GM19025 (cell line): ENCODE measurements at regions not wholly inside any gene's neighbourhood (a gene's known extent, or its start where the extent isn't known, plus 50 kb on each side); places are given as distances from the start of the nearest gene placed in this dataset.
"Not testable (repeated sequence)": the region's sequence is repeated elsewhere in the genome, so short reads cannot be mapped to it uniquely, and the experiment has no call there.

ENCODE experiments used
- ATAC-seq: cut with Tn5 transposase; IDR thresholded peaks from one replicate; pipeline ENCODE4 v1.9.1; 2021; ENCODE audit warnings: mild to moderate bottlenecking, low read depth, moderate library complexity; ENCODE audit not compliant: unreplicated experiment

DNA sequence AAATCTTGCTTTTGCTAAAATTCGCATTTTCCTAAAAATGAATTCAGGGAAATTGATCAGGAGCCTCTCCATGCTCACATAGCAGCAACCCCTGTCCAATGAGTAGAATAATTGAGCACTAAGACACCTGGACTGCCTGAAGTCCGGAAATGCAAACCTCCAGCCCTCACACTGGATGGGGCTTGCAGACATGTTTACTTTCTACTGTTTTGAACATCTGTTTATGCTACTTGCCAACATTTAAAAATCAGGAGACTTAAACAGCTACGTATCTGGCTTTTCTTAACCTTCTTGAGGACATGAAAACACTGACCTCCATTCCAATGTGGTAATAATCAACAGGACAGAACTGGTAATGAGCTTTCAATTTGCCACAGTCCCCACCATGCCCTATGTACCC, 184.4 kb downstream of the SHOX2 start:
- no peak for ATAC-seq

DNA sequence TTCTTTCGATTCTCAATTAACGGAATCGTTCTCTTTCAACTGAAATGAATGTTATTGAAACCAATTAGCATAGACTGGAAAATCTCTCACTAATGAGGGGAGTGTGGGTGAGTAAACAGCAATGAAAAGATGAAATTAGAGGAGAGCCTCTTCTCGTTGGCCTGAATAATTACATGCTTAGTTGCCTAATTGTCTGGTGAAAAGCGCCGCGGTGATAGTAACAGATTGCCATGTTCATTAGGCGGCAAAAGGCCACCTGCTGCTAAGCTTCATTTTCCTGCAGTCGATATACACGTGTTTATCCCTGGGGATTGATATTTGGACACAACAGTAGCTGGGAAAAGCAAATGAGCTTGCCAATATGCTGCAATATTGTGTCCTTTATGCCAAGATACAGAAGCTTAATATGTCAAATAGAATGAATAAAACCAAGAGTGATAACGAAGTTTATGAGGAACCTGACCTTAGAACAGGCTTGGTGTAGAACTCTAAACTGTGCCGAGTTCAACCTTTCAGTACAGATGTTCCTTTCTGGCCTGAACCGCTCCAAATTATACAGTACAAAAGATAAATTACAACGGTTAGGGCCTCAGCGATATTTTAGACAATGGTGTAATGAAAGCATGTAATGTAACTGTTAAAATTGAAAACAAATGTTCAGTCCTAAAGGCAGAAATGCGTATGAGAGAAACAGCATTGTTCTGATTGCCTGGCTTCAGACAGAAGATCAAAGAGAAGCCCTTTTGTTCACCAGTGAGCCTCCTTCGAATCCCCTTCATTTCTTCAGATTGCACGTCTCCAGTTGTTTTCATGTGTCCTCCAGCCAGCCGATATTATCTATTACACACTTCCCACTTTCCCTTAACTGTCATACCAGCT, 185.2 kb downstream of the SHOX2 start:
- no peak for ATAC-seq

DNA sequence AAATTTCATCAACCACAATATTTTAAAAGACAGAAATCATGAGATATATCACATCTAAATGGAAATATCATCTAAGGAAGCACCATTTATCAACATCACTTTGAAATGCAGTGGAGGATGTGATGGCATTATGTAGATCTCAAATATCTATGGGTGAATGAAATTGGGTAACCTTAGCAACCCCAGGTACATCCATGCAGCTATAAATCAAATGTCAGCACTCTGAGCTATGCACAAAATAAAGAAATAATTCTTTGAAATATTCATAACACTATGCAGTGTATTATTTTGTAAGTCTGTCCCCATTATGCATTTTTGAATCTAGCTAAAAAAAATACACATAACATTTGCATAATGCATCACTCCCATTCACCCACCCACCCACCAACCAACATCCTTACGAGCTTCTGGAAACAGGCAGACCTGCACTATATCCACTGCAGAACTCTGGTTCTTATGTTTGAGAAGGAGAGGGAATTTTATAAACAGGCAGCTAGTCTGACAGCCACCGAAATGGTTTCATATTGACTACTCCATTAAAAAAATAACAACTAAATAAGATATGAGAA, 186.8 kb downstream of the SHOX2 start:
- ATAC-seq: no peak

DNA sequence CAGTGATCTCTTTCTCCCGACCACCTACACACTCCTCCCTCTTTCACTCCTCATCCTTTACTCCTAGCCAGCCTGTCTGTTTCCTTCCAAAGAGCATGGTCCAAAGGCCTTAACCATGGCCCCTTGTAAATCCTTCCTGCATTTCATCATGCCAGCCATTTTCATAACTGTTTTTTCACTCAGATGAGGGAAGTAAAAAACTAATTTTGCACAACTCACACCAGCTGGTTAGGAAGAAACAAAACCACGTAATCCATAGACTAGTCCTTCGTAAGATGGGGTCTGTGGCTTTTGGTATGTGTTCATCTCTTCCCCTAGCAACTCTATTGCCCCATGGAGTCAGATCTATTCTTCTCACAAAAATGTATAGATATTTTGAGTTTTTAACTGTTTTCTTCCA, 187.8 kb downstream of the SHOX2 start:
- ATAC-seq: no peak

DNA sequence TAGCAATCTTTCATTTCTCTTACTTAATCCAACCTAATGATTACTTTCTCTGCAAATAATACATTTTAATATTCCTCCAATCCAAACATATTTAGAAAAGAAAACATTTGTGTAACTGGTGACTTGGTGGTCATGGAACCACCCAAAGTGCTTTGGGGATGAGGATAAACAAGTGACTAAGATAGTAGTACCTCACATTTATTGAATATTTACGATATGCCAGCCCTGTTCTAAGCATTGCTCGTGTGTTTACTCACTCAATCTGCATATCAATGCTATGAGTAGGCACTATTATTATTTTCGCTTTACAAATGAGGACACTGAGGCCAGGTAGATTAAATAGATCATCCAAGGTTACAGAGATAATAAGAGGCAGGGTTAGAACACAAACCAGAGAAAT, 189.5 kb downstream of the SHOX2 start:
- ATAC-seq: no peak

DNA sequence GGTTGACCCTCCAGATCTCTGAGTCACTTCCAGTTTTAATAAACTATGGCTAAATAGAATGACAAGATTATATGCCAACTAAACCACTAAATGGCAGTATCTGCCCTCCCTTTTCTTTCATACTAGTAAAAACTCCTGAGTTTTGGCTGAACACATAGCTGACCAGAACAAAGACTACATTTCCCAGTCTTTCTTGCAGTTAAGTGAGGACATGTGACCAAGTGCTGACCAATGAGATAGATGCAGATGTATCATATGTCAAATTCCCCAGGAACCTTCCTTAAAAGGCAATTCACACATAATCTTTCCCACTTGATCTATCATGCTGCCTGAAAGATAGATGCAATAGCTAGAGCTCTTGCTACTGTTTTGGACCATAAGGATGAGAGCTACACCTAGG, 191.3 kb downstream of the SHOX2 start:
- ATAC-seq: no peak

DNA sequence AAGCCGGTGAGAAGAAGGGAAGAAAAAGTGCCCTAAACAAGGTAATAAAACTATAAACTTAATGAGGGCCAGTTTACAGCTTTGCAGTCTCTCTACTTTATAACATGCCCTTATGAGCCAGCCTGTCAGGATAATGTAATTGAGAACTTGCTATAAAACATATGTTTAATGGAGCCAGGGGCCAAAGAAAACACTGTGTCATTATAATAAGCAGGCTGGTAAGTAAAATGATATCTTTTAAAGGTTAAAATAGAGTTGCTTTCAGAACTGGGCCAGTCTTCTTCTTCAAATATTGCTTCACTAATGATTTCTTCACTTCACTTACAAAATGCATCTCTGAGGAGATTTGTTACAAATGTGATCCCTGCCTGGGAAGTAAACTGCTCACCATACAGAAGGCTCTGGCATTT, 192.5 kb downstream of the SHOX2 start:
- no peak for ATAC-seq

DNA sequence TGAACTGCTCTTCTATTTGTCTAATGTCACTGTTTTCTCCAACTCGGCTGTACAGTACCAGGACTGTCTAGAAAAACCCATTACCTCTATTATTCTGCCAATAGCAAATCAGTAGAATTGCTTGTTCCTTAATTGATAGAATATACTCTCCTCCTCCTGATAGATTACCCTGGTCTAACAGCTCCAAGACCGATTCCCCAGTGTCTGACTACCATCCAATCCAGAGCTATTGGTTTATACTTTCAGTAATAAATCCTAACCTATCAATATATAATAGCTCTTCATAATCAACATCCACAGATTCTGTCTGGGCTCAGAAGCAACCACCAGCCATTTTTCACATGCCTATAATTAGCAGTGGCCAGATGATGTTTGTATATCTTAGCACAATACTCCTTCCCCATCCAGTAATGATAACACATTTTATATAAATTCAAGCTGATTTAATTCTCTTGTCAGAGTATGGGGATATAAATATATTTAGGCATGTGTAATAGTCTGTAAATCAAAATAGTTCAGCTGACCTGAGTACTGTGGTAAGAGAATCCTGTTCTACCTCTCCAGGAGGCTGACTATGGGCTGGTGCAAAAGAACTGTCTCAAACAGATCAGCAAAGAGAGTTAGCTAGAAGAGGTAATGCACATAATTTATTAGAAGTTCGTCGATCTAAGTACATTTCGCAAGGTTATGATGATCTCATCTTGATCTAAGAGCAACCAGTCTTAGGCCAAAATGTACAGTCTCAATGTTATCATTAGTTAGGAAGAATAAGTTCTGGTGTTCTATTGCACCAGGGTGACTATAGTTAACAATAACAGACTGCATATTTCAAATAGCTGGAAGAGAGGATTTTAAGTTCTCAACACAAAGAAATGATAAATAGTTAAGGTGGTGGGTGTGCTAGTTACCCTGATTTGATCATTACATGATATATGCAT, 193.4 kb downstream of the SHOX2 start:
- no peak for ATAC-seq

DNA sequence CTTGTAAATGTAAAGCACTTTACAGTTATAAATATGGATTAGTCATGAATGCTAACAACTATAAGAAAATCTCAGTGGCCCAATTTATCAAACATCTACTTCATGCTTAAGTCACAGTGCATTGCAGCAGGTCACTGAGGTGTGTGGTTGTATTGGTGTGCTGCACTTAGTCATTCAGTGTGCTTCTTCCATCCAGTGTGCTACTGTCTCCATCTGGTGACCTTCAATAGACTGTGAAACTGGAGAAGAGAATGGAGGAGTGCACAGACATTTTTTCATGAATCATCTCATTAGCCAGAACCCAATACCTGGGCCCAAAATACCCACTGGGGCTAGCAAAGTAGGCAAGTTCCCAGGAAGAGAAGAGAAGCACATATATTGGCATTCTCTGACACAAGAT, 199.6 kb downstream of the SHOX2 start:
- ATAC-seq: no peak

DNA sequence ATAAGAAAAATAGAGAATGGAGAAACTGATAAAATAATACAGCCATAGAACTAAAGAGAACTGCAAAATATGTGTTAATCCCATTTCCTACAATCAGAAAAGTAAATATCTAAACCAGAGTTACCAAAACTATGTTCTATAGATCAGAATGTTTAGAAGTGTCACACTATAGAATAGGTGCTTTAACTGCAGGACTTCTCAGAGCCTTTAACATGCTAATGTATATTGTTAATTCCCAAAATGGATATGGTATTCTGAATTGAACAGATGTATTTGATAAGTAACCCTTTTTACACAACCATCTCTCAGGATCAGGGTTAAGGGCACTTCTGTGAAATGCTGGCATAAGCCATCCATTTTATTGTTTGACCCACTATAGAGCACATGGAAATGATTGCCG, 200.3 kb downstream of the SHOX2 start:
- ATAC-seq: no peak

DNA sequence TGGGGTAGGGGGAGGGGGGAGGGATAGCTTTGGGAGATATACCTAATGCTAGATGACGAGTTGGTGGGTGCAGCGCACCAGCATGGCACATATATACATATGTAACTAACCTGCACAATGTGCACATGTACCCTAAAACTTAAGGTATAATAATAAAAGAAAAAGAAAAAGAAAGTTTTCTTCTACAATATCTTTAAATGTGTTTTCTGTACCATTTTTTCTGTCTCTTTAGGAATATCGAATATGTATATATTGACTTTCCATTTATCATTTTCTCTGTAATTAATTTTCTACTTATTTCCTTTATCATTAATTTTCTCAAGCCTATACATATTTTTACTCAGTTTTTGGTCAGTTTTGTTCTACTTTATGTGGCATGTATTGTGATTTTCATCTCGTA, 203.5 kb downstream of the SHOX2 start:
- not testable (repeated sequence) for ATAC-seq

DNA sequence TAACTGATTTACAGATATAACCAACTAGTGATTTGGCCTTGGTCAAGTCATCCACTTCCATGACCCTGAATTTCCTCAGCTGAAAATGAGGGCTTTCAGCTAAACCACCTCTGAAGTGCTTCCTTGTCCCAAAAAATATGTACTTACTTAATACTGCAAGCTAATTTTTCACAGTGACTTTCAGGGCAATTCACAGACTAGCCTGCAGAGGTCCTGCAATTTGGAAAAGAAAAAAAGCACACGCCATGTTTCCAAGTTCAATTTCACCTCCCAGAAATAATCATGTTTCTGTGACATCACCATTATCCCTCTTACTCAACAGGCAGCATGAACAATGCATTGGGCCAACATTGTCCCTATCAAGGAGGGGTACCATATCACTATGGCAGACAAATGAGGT, 218.2 kb downstream of the SHOX2 start:
- ATAC-seq: no peak

DNA sequence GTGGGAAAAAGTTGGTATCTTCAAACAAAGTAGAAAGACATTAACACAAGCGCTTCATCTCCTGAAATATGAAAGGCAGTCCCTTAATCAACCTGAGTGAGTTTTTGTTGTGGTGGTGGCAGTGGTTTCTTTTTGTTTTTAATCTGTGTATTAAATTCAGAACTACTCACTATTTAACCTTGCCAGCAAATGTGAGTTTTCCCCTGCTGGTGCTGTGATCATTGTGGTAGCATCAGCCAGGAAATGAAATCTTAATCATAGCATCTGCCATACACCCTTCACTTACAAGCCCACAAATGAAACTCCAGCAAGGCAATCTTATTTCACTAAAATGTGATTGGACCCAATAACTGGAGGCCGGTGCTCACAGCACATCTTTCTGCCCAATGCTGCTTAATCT, 229.7 kb downstream of the SHOX2 start:
- no peak for ATAC-seq

DNA sequence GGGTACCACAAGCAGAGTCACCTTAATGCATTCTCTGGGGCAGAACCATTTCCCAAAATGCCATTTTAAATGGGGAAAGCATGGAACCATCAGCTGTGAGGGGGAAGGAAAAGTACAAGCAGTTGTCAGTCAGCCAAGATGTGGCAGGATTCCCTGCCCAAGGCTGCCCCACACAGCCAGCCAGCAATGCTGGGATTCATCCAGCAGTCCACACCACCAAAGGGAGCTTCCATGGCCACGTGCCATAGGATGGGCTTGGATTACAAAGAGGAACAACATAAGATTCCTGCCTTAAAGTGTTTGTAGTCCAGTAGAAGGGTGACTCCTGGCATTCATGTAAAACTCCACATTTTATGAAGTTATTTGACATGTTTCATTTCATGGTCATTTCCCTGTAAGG, 233.3 kb downstream of the SHOX2 start:
- no peak for ATAC-seq

DNA sequence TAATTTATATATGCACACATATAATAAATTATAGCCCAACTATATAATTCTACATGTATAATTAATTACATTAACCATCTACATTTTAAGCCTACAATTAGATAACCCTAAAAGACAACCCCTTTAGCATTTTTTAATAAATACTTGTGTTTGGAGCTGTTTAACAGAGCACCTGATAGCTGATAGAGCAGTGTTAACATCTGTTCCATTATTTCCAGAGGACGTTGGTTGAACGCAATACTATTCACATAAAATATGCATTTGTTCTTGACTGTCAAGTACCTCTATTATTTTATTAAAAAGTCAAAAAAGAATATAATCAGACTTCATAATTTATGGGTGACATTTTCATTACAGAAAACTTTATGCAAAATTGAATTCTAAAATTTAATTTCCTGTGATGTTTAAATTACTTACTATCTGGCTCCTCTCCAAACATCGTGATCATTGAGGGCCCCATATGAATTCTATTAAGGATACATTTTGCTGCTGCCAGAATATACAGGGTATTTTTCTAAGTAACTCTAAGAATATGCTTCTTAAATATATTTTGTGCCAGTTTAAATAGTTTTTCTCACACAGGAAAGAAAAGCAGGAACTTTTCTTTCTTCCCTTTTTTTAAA, 234.3 kb downstream of the SHOX2 start:
- no peak for ATAC-seq

DNA sequence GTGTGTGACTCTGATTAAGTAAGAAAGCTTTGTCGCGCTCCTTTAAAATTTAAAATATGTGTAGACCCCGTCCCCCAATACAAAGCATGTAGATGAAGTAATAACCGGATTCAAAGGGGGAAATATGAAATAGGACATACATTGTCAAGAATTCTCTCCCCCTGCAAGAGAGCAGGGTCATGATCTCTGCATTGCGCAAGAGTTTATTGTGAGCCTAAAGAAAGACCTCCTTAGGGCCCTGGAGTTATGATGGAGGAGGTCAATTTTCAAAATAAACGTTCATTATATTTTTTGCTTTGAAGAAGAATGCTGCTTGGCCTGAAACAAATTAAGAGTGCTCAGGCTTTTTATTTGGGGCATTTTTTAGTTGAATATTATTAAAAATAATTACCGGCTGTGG, 235.0 kb downstream of the SHOX2 start:
- no peak for ATAC-seq

DNA sequence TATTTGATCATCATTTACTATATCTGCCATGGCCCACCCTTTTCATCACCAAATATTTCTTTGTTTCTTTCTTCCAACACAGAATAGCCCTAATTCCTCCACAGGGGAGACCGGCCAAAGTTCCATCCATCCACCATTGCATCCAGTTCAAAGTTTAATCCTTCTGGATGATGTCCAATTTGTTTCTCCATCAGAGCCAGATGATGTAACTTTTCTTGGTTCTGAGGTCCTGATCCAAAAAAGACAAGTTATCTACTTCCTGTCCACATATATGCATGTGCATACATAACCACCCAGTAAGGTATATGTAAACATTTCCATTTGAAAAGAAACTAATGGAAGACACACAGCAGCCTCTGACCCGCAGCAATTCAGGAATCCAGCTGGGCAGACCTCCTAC, 237.3 kb downstream of the SHOX2 start:
- ATAC-seq: no peak

DNA sequence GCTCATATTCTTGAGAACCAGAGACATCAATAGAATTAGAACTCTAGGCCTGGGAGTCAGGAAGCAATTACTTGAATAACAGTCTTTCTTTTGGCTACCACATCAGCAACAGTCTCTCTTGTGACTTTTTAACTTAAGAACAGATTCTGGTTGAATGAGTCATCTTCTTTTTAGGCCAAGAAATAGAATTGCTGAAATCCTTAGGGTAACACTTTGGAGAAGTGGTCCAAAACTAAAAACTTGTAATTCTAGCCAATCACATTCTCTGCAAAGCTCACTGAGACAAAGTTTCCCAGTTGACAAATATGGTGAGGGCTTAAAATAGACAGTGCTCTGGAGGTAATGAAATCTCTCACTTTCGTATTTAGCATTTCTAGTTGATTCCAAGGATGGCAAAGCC, 238.0 kb downstream of the SHOX2 start:
- no peak for ATAC-seq

DNA sequence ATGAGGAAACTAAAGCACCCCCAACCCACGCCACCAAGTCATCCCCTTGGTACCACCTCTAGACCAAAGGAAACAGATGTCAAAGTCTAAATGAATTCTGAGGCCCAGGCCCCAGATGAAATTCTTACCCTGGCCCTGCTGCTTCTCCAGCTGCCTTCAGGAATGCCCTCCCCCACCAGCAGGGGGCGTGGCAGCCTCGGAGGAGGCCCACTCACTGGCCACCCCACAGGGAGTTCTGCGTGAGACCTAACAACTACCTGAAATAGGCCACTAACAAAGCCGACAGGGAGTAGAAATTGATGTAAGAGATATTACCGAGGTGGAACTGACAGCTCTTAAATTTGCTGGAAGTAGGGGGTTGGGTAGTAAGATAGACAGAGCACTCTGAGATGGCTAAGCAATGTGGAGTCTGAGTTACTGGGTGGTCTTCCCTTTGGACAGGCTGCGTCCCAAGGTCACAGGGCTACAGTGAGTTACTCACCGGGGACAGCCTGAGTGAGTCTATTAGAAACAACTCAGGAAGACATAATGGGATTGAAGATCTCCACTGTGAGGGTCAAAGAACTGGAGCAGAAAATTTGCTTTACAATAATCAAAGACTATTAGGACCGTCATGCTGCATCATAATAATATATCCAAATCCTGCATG, 240.7 kb downstream of the SHOX2 start:
- peak; percentile 92 for ATAC-seq

DNA sequence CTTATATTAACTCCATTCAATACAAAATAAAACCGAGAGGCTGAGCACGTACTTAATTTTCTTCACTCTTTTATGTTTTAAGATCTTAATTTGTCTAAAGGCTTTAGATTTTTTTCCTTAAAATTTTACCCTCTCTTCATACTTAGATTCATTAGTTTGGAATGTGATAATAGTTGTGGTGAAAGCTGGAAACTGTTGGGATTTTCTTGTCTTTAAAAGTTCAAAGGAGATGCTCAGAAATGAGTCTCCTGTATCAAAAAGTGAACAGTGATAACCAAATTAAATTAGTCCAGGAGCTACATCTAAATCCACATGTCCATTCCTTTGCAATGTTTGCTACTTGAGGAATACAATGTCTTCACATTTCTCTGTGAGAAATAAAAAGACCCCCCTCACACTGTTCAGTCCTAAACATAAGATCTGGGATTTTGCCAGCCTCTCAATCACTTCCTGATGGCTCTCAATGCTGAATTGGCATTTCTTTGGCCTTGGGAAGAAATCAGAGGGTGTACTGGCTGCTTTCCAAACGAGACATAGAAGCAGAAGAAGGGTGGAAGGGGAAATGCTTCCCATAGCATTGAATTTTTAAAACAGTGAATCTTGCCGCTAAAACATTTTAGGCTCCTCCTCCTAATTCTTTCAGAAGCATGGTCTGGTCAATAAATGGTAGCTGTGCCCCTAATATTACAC, 245.0 kb downstream of the SHOX2 start:
- no peak for ATAC-seq
